GM21576 (cell line): ENCODE measurements at regions not wholly inside any gene's neighbourhood (a gene's known extent, or its start where the extent isn't known, plus 50 kb on each side); places are given as distances from the start of the nearest gene placed in this dataset.

Experiments
- ATAC-seq: cut with Tn5 transposase; IDR thresholded peaks from one replicate; pipeline ENCODE4 v1.9.1; 2021; ENCODE audit warnings: mild to moderate bottlenecking, moderate library complexity; ENCODE audit not compliant: unreplicated experiment

- no peak for ATAC-seq
These were observed 390.7 kb downstream of the INHBA start for GRCh38 chr7:41312235-41312634.

- no peak for ATAC-seq
These were observed 391.6 kb downstream of the INHBA start for GRCh38 chr7:41311301-41311700.

GRCh38 chr7:41306486-41306885, 396.4 kb downstream of the INHBA start:
- ATAC-seq, result no peak

GRCh38 chr7:41305001-41305400, 397.9 kb downstream of the INHBA start:
- no peak for ATAC-seq

- no peak for ATAC-seq
These were observed 399.2 kb downstream of the INHBA start for GRCh38 chr7:41303709-41304108.

- no peak for ATAC-seq
These were observed 404.5 kb downstream of the INHBA start for GRCh38 chr7:41298409-41298808.

- ATAC-seq, result no peak
These were observed 405.7 kb downstream of the INHBA start for GRCh38 chr7:41297166-41297565.

- no peak for ATAC-seq
These were observed 407.5 kb downstream of the INHBA start for GRCh38 chr7:41295455-41295815.

GRCh38 chr7:41294556-41295454, 408.1 kb downstream of the INHBA start:
- no peak for ATAC-seq

- ATAC-seq, result no peak
These were observed 410.4 kb downstream of the INHBA start for GRCh38 chr7:41292487-41292886.

GRCh38 chr7:41287559-41288335, 415.1 kb downstream of the INHBA start:
- no peak for ATAC-seq

- ATAC-seq, result no peak
These were observed 422.4 kb downstream of the INHBA start for GRCh38 chr7:41280491-41280890.

- ATAC-seq, result no peak
These were observed 425.3 kb downstream of the INHBA start for GRCh38 chr7:41277561-41277960.

- ATAC-seq, result no peak
These were observed 427.6 kb downstream of the INHBA start for GRCh38 chr7:41275255-41275654.

- no peak for ATAC-seq
These were observed 428.7 kb downstream of the INHBA start for GRCh38 chr7:41274179-41274578.

- no peak for ATAC-seq
These were observed 430.2 kb downstream of the INHBA start for GRCh38 chr7:41272664-41273063.

GRCh38 chr7:41268878-41269277, 434.0 kb downstream of the INHBA start:
- ATAC-seq, result no peak

GRCh38 chr7:41261080-41261479, 441.8 kb downstream of the INHBA start:
- ATAC-seq, result no peak

- no peak for ATAC-seq
These were observed 445.2 kb downstream of the INHBA start for GRCh38 chr7:41257660-41258059.

- no peak for ATAC-seq
These were observed 446.5 kb downstream of the INHBA start for GRCh38 chr7:41256186-41256945.

GRCh38 chr7:41255716-41256115, 447.2 kb downstream of the INHBA start:
- ATAC-seq, result no peak
